ENCODE measurements at regions not wholly inside any gene's neighbourhood (a gene's known extent, or its start where the extent isn't known, plus 50 kb on each side); places are given as distances from the start of the nearest gene placed in this dataset.
"Not testable (repeated sequence)": the region's sequence is repeated elsewhere in the genome, so short reads cannot be mapped to it uniquely, and the experiment has no call there.

DNA sequence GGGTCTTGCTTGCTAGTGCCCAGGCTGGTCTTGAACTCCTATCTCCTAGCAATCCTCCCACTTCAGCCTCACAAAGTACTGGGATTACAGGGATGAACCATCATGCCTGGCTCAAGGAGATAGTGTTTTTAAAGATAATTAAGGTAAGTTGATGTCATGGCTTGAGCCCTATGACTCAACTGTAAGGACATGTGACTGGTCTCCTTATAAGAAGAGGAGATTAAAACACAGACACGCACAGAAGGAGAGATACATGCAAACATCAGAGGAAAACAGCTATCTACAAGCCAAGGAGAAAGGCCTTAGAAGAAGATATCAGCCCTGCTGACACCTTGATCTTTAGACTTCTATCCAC, 220.4 kb upstream of the GADL1 start:
- TF ChIP-seq, protein P1, sequence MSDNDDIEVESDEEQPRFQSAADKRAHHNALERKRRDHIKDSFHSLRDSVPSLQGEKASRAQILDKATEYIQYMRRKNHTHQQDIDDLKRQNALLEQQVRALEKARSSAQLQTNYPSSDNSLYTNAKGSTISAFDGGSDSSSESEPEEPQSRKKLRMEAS (IDR thresholded peaks at IDR 0.05; ENCODE audit: insufficient read depth, insufficient read length): no peak
- TF ChIP-seq FOS (IDR thresholded peaks at IDR 0.05; ENCODE audit: borderline replicate concordance, insufficient read depth, low read length): no peak
- no peak for TF ChIP-seq JUN (IDR thresholded peaks at IDR 0.05; ENCODE audit: borderline replicate concordance, insufficient read depth, insufficient read length, low read depth)
- no peak for TF ChIP-seq POLR2A (IDR thresholded peaks at IDR 0.05; ENCODE audit: low read depth, low read length)
- TF ChIP-seq MYC (IDR thresholded peaks at IDR 0.05; ENCODE audit: low read depth, low read length): no peak
- no peak for TF ChIP-seq EZH2 (IDR thresholded peaks at IDR 0.05; ENCODE audit: borderline replicate concordance, low read depth, low read length, severe bottlenecking)
- no peak for TF ChIP-seq GATA2 (IDR thresholded peaks at IDR 0.05; ENCODE audit: insufficient read depth, insufficient read length, low read depth, low read length)
- TF ChIP-seq POLR2AphosphoS5 (IDR thresholded peaks at IDR 0.05; ENCODE audit: insufficient read depth, low read depth, low read length): no peak
- TF ChIP-seq, protein P2, sequence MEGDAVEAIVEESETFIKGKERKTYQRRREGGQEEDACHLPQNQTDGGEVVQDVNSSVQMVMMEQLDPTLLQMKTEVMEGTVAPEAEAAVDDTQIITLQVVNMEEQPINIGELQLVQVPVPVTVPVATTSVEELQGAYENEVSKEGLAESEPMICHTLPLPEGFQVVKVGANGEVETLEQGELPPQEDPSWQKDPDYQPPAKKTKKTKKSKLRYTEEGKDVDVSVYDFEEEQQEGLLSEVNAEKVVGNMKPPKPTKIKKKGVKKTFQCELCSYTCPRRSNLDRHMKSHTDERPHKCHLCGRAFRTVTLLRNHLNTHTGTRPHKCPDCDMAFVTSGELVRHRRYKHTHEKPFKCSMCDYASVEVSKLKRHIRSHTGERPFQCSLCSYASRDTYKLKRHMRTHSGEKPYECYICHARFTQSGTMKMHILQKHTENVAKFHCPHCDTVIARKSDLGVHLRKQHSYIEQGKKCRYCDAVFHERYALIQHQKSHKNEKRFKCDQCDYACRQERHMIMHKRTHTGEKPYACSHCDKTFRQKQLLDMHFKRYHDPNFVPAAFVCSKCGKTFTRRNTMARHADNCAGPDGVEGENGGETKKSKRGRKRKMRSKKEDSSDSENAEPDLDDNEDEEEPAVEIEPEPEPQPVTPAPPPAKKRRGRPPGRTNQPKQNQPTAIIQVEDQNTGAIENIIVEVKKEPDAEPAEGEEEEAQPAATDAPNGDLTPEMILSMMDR (IDR thresholded peaks at IDR 0.05; ENCODE audit: extremely low read depth in 1 of 2, insufficient read depth in 1 of 2, low read depth in 1 of 2, low read length in 2 of 2): no peak
- Histone ChIP-seq H3K36me3 (ENCODE audit: control insufficient read depth in 2 of 2, extremely low read depth in 1 of 2, insufficient read depth in 2 of 2, low read length in 2 of 2) (no peaks in the 10 kb centered on the region), H4K20me1 (replicated peaks; ENCODE audit: control insufficient read depth, extremely low read depth, insufficient read depth, low read length) (no peaks in the 10 kb centered on the region), H3K9me3 (replicated peaks; ENCODE audit: control insufficient read depth, insufficient read depth, low read length) (no peaks in the 10 kb centered on the region), H3K4me2 (ENCODE audit: insufficient read depth, low read length) (no peak overlapping the region), H3K27me3 (ENCODE audit: control insufficient read depth in 2 of 2, insufficient read depth in 2 of 2, low read length in 2 of 2) (no peaks in the 10 kb centered on the region), H3K27ac (ENCODE audit: insufficient read depth, low read depth, low read length) (no peak overlapping the region), H3K9ac (replicated peaks; ENCODE audit: extremely low read depth, insufficient read depth, low read length) (no peak overlapping the region), H3K79me2 (ENCODE audit: control insufficient read depth, insufficient read depth, low read length) (no peaks in the 10 kb centered on the region), H2AFZ (ENCODE audit: low read depth, low read length) (no peak overlapping the region), H3K4me3 (replicated peaks in 1 of 3; ENCODE audit: insufficient read depth in 1 of 3, low read depth in 1 of 3, low read length in 3 of 3) (no peak overlapping the region), H3K9me1 (replicated peaks; ENCODE audit: control insufficient read depth, extremely low read depth, insufficient read depth, low read length) (no peaks in the 10 kb centered on the region), H3K4me1 (ENCODE audit: control insufficient read depth, extremely low read depth, insufficient read depth, low read length) (no peaks in the 10 kb centered on the region)
- no peak for DNase-seq (ENCODE audit: low read depth, low spot score)
- no peak for FAIRE-seq
- ChIA-PET POLR2A (no interaction called here), CTCF (interaction anchor here (0.9 kb wide), 1 partner anchor 14 kb away, joined by 3 read pairs; no protein-coding TSS in a partner anchor)
- intact Hi-C loops (cut with micrococcal nuclease): no loop called here
- BruUV-seq (replicated peaks): no TSS peak
- dilution Hi-C loops (cut with MboI; ENCODE audit: extremely low pct_ligation_motif_present, low sequenced_read_pairs): no loop called here

- H3K4me1 ChIP-seq (ENCODE audit: control insufficient read depth, extremely low read depth, insufficient read depth, low read length); H3K9me1 ChIP-seq (replicated peaks; ENCODE audit: control insufficient read depth, extremely low read depth, insufficient read depth, low read length); FAIRE-seq; POLR2A ChIA-PET; H3K4me3 ChIP-seq (replicated peaks in 1 of 3; ENCODE audit: insufficient read depth in 1 of 3, low read depth in 1 of 3, low read length in 3 of 3); H3K4me2 ChIP-seq (ENCODE audit: insufficient read depth, low read length); intact Hi-C loops (cut with micrococcal nuclease); H3K27me3 ChIP-seq (ENCODE audit: control insufficient read depth in 2 of 2, insufficient read depth in 2 of 2, low read length in 2 of 2); DNase-seq (ENCODE audit: low read depth, low spot score); BruUV-seq (replicated peaks); H2AFZ ChIP-seq (ENCODE audit: low read depth, low read length); H3K36me3 ChIP-seq (ENCODE audit: control insufficient read depth in 2 of 2, extremely low read depth in 1 of 2, insufficient read depth in 2 of 2, low read length in 2 of 2); H3K79me2 ChIP-seq (ENCODE audit: control insufficient read depth, insufficient read depth, low read length); H3K9me3 ChIP-seq (replicated peaks; ENCODE audit: control insufficient read depth, insufficient read depth, low read length); H4K20me1 ChIP-seq (replicated peaks; ENCODE audit: control insufficient read depth, extremely low read depth, insufficient read depth, low read length); H3K27ac ChIP-seq (ENCODE audit: insufficient read depth, low read depth, low read length); H3K9ac ChIP-seq (replicated peaks; ENCODE audit: extremely low read depth, insufficient read depth, low read length); dilution Hi-C loops (cut with MboI; ENCODE audit: extremely low pct_ligation_motif_present, low sequenced_read_pairs): not testable (repeated sequence)
- CTCF ChIA-PET: interaction anchor here (0.9 kb wide), 1 partner anchor 14 kb away, joined by 3 read pairs; no protein-coding TSS in a partner anchor
Measured at GRCh38 chr3:31115531-31115930, 221.1 kb upstream of the GADL1 start.

All from endothelial cell of umbilical vein (primary cell).